ENCODE measurements at regions not wholly inside any gene's neighbourhood (a gene's known extent, or its start where the extent isn't known, plus 50 kb on each side); places are given as distances from the start of the nearest gene placed in this dataset.
"Not testable (repeated sequence)": the region's sequence is repeated elsewhere in the genome, so short reads cannot be mapped to it uniquely, and the experiment has no call there.

DNA sequence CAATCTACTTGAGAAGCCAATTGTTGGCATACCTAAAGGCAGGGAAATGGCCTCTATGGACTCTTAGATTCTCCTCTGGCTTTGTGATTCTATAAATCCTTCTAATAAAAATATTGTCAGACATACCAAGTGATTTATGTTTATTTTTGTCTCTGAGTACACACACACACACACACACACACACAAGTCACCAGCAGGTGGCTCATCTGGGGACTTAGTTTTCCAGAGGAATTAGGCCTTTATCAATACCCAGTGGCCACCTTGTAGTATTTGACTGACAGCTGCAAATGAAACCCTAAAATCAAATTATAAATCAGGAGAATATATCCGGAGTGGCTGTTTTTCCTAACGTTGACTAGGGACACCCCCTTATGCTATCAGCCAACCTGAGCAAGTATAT is 258.5 kb downstream of the BRINP2 start:
- DNase-seq (ENCODE audit: low read depth in 2 of 2) = no peak

DNA sequence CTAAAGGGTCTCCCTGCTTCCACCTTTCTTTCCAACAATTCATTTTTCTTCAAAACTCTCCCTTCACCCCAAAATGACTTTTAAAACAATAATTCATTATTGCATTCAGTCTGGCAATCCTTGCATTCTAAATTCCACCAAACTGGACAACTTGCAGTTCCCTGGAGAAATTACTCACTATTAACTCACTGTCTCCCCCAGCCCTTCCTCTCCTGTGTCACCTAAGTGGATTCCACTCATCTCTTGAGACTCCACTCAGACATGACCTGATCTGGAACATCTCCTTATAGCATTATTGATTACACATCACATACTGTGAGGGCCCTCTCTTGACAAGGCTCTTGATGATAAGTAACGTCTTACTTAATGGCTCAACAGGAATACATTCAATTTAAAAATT is 257.1 kb downstream of the BRINP2 start:
- DNase-seq (ENCODE audit: low read depth in 2 of 2) = no peak

DNA sequence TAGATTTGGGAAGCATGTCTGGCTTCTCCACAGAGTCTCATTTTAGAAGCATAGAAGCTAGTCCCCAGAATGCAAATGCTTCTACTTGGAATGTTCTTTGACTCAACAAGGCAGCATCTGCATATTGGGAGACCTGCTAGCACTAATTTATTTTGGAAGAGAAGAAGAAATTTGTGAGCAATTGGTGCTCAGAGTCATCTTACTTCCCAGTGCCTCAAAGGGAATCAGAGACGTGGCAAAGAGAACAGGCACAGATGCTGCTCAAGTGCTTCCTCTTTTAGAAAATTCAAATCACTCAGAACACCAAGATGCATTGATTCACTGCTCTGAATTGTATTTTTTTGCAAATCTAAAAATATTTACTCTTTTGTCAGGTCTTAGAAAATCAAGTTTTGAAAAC is 255.7 kb downstream of the BRINP2 start:
- no peak for DNase-seq (ENCODE audit: low read depth in 2 of 2)

DNA sequence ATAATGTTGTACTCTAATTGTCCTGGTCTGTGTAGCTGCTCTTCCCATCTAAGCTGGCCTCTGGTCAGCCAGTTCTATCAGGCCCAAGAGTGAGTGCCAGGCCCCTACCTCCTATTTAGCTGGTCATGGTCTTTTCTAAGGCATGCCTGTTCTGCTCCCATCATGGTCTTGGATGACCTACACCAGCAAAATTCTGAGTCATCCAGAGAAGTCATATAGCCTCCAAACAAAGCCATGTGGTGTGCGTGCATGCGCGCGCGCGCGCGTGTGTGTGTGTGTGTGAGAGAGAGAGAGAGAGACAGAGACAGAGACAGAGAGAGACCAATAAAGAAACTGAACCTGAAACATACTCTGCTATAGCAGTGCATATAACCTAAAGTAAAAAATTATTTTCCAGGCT is 254.4 kb downstream of the BRINP2 start:
- DNase-seq (ENCODE audit: low read depth in 2 of 2) = no peak

DNA sequence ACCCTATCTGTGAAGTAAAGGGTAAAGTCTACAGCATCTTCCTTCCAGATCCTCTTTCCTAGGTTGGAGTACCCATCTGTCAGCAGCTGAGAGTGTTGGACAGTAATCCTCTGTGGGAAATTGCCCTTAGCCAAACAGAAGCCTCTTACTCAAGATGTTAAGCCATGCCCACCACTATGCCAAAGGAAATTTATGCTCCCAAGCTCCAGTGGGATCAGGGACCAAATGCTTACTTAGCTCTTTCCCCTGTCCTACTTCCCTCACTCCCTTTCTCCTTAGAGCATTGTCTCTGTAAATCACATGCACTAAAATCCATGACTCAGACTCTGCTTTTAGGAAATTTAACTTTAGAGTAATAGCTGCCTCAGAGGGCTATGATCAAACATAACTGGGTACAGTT is 254.0 kb downstream of the BRINP2 start:
- DNase-seq (ENCODE audit: low read depth in 2 of 2) = no peak

DNA sequence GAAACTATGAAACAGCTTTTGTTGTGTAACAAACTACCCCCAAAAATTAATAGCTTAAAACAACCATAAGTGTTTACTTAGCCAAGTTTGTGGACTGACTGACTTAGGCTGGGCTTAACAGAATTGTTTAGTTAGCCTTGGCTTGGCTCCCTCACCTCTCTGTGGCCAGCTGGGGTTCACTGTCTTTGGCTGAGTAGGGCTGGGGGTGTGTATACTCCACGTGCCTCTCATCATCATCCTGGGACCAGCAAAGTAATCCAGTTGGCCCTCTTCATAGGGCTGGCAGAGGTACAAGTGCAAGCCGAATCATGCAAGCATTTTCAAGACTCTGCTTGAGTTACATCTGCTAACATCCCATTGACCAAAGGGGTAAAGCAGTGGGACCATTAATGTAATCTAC is 252.3 kb downstream of the BRINP2 start:
- DNase-seq (ENCODE audit: low read depth in 2 of 2) = no peak

DNA sequence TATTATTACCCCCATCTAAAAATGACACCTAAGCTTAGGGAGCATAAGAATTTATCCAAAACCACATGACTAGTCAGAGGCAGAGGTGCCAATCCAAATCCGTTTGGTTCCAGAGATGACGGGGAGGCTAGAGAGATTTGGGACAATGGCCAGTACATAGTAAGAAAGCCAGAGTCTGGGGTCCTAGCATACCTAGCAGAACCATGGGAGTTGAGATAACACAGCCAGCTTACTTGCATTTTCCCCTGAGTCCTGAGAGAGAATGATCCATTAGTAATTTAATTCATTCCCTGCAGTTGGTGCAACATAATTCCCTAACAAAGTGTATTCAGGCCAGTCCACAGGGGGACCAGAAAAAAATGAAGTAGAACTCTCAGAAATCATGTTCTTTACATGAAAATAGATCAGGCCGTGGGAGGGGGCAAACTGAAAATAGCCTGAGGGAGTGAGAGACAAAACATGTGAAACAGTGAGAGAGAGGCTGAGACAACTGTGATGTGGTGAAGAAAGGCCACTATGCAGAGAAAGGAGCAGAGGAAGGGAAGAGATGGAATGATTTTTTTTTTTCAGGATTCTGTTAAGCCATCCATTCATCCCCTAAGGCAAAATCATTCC is 243.3 kb downstream of the BRINP2 start:
- DNase-seq (ENCODE audit: low read depth in 2 of 2) = no peak

DNA sequence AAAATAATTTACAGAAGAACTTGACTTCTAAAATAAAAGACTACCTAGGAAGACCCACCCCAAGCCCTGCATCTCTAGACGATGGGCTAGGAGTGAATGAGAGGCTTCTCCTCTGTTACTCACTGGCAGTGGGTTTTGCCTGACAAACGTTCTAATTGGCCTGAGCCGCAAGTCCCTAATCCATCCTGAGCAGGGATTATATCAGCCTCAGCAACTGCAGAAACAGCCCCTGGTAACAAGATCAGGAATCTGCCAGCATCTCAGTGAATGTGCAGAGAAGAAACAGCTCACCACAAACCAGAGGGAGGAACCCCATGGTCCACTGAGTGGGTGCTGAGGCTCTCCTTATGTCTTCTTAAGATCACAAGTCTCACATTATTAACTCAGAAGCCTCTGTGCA is 240.6 kb downstream of the BRINP2 start:
- DNase-seq (ENCODE audit: low read depth in 2 of 2) = no peak

DNA sequence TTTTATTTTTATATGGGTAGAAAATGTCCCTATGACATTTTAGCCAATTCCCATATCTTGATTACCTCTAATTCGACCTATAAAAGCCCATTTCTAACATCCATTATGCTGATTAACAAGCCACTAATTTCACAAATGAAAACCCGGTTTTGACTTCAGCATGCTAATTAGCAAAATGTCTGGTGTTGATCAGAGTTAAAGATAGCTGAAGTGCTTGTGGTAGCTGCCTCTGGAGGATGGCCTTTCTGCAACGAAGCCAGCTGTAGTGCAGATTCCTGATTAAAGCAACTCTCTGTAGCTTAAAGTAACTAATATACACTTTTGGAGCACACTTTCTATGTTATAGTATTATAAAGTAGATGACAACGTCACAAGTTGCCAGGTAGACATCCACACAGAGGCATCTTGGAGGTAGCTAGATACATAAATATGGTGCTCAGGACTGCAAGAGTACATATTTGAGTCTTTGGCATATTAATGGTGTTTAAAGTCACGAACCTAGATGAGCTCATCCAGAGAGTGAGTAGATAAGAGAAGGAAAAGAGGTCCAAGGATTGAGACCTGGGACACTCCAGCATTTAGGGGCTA is 239.5 kb downstream of the BRINP2 start:
- no peak for DNase-seq (ENCODE audit: low read depth in 2 of 2)

DNA sequence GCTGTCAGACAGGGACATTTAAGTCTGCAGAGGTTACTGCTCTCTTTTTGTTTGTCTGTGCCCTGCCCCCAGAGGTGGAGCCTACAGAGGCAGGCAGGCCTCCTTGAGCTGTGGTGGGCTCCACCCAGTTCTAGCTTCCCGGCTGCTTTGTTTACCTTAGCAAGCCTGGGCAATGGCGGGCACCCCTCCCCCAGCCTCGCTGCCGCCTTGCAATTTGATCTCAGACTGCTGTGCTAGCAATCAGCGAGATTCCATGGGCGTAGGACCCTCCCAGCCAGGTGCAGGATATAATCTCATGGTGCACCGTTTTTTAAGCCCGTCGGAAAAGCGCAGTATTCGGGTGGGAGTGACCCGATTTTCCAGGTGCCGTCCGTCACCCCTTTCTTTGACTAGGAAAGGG is 235.6 kb downstream of the BRINP2 start:
- not testable (repeated sequence) for DNase-seq (ENCODE audit: low read depth in 2 of 2)

DNA sequence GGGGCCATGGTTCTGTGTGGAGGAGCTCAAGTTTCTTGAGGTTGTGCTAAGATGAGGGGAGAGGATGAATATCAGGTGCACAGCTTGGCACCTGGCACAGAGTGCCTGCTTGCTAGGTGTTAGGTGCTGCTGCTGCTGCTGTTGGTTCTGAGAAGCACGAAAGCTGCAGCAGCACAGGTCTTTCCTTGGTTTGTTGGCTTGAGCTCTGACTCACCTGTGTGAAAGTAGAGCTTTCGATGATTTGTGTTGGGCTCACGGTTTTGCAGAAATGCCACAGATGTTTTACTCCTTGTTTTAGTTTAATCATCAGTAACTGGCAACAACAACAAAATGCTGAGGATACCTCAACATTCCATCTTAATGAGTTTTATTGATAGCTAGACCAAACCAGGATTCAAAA is 221.6 kb downstream of the BRINP2 start:
- DNase-seq (ENCODE audit: low read depth in 2 of 2) = no peak

DNA sequence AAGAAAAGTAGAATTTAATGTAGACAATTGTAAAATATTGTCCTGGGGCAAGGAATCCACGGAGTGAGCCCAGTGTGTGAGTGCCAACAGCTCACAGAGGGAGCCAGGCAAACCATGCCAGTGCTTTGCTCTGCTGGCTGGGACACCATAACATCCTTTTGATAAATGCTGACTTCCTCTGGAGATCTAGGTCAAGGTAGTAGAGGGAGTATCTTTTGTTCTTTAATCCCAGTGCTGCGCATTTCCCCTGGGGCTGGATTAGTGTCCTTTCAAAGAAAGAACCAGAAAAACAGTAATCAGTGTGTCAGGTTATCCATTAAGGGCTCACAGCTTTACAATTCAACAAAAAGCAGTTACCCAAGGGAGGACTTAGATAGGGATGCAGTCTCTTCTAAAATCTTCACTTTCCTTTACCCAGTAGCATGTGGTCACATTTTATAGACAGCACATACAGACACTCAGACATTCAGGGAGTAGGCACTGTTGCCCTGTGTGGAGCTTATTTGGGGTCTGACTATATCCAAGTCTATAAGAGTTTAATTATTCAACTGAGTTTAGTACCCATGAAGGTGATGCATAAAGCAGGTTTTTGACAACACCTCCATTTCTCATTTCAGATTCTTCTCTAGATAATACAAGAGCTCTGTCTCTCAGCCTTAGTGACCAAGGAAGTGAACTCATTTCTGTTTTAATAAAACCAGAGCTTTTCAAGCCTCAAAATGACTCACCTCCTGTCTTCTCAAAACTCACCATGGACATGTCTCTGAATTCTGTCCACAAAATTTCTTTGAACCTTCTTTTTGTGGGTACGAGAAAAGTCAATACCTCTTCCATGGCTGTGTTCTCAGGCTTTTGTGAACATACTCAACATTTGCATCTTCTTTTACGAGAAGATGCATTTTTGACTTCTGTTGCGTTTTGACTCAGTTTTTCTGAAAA is 215.3 kb downstream of the BRINP2 start:
- DNase-seq (ENCODE audit: low read depth in 2 of 2) = peak in 1 of 2 donors; percentile 11

DNA sequence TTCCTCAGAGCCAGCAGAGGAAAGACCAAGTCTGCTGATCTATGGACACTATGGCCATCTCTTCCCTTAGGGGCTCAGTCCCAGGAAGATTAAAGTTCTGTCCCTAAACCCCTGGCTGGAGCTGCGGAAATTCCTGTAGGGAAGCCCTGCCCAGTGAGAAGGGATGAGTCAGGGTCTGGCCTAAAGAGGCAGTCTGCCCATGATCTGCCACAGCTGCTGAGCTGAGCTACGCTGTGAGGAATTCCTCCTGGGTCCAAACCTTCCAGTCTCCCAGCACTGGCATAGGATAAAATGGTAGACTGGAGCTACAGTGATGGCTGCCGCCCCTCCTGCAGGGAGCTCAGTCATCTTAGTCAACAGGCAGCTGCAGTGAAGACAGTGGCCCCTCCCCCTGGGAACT is 213.7 kb downstream of the BRINP2 start:
- DNase-seq (ENCODE audit: low read depth in 2 of 2) = peak in 1 of 2 donors; percentile 16

DNA sequence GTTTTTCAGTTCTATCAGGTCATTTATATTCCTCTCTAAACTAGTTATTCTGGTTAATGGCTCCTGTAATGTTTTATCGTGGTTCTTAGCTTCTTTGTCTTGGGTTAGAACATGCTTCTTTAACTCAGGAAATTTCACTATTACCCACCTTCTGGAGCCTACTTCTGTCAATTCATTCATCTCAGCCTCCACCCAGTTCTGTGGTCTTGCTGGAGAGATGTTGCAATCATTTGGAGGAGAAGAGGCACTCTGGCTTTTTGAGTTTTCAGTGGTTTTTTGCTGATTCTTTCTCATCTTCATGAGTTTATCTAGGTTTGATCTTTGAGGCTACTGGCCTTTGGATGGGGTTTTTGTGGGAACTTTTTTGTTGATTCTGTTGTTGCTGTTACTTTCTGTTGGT is 213.0 kb downstream of the BRINP2 start:
- no peak for DNase-seq (ENCODE audit: low read depth in 2 of 2)

DNA sequence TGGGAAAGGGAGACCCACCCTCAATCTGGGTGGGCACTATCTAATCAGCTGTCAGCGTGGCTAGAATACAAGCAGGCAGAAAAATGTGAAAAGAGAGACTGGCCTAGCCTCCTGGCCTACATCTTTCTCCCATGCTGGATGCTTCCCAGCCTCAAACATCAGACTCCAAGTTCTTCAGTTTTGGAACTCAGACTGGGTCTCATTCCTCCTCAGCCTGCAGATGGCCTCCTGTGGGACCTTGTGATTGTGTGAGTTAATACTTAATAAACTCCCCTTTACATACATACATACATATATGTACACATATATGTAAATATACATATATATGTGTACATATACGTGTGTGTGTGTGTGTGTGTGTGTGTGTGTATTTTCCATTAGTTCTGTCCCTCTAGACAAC is 207.1 kb downstream of the BRINP2 start:
- no peak for DNase-seq (ENCODE audit: low read depth in 2 of 2)

DNA sequence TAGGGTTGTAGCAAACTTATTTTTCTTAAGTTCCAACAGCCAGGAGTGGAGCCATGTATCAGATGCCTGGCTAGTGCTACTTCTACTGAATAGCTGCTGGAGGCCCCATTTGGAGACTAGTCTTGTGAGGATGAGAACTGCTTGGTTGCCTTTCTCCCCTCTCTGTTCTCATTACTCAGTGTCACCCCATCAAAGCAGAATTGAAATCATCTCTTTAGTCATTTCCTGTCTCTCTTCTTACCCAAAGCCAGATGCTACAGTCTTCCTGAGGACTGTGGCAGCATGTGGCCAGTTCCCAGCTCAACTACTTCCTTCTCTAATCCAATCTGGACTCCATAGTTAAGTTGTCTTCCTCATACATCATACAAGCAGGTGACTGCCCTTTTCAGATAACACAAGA is 197.5 kb downstream of the BRINP2 start:
- DNase-seq (ENCODE audit: low read depth in 2 of 2) = peak in 1 of 2 donors; percentile 81

DNA sequence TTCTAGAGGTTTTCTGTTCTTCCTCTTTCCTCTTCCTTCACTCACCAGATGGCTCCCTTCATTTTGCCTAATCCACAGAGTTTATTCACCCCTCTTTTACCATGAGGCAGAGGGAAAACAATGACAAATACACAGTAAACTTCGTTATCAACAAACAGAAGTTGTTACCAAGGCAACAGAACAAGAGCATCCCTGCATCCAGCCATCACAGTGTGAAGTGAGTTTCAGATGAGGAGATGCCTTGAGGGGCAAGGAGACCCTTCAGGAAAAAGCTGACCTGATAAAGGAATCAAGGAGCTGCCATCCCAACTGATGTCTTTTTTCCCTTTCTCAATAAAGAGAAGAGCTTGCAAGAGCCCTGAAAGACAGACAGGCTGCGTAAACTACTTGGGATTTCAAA is 195.3 kb downstream of the BRINP2 start:
- no peak for DNase-seq (ENCODE audit: low read depth in 2 of 2)

DNA sequence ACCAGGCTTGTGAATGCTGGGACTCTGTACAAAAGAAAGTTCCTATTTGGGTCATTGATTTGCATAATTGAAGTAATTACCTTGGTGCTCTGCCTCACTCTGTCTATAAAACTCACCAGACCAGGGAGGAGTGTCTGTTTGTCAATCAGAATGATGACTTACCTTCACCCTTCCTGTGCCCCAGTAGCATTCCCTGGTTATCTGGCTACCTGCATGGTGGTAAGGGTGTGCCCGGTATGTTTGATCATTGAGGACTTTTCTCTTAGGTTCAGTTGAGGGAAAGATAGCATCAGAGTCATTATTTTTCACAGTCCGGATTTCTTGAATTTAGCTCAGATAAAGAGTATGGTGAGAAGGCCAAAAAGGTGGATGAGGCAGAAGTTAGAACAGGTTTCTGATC is 190.0 kb downstream of the BRINP2 start:
- DNase-seq (ENCODE audit: low read depth in 2 of 2) = no peak

DNA sequence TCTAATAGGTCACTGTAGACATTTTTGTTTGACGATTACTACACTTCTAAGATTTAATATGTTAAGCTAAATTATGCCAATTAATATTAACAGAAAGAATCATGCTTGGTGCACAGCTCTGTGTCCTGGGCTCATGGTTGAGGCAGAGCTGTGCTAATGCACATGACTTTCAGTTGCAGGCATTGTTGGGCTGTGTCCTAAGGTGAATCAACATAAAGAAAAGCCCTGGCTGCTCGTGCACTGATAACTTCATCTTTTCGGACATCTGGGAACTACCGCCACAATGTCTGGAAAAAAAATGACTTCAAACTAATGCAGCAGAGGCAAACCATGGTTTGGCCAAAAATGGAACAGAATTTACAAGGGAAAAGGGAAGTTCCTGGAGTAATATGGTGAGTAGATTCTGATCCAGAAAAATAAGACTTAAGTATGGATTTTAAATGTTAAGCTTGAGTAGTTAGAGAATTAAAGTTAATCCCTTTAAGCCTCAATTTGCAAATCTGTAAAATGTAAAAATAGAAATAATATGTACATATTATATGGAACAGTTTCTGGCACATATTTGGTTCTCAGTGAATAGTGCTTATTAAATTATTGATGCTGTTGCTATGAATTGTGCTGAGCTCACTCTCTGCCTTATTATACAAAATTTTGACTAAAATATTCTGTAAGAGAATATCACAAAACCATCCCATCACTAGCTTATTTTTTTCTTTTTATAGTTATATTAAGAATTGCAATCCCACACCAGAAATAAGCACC is 186.1 kb downstream of the BRINP2 start:
- DNase-seq (ENCODE audit: low read depth in 2 of 2) = no peak

DNA sequence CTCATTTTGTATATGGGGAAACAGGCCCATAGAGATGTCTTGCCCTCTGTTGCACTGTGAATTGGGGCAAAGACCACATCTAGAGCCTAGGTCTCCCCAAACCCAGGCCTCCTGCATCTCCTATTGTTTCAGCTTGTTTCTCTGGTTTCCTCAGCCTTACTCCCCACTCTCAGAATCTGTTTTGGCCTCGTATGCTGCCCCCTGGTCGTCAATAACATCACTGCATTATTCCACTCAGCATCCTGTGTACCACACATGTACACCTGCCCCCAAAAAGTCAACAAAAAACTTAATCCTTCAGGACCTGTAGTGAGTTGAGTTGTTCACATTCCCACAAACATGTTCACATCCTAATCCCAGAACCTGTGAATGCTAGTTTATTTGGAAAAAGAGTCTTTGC is 184.8 kb downstream of the BRINP2 start:
- peak; percentile 17 to 29 for DNase-seq (ENCODE audit: low read depth in 2 of 2)

DNA sequence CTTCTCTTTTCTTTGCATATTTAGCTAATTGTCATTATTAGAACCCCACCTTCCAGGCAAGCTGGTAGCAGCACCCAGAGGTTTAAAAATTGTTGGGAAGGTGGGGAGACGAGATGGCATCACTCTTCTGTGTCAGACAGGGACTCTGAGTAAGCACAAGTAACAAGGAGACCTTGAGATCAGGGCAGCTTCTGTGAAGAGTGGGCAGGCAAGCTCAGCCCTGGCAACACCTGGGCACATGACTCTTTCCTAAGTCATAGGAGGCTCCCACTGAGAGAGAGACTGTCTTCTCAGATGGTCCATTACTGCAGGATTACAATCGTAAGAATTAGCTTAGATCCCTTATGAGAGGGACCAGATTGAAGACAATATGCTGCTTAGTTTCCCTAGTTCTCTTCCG is 183.5 kb downstream of the BRINP2 start:
- DNase-seq (ENCODE audit: low read depth in 2 of 2) = peak in 1 of 2 donors; percentile 2

Measured in lung microvascular endothelial cell (primary cell).